22Rv1 (cell line): ENCODE measurements at regions not wholly inside any gene's neighbourhood (a gene's known extent, or its start where the extent isn't known, plus 50 kb on each side); places are given as distances from the start of the nearest gene placed in this dataset.

Source experiments
- ZFX ChIP-seq: fragments of 450-650 bp; IDR thresholded peaks from 2 replicates; pipeline ENCODE4 v1.6.1; 2017; ENCODE audit warnings: antibody characterized with exemption, borderline replicate concordance
- TF ChIP-seq, protein P1 (sequence below): fragments of 450-650 bp; IDR thresholded peaks from 2 replicates; pipeline ENCODE4 v1.5.1; 2017; ENCODE audit warnings: mild to moderate bottlenecking

DNA sequence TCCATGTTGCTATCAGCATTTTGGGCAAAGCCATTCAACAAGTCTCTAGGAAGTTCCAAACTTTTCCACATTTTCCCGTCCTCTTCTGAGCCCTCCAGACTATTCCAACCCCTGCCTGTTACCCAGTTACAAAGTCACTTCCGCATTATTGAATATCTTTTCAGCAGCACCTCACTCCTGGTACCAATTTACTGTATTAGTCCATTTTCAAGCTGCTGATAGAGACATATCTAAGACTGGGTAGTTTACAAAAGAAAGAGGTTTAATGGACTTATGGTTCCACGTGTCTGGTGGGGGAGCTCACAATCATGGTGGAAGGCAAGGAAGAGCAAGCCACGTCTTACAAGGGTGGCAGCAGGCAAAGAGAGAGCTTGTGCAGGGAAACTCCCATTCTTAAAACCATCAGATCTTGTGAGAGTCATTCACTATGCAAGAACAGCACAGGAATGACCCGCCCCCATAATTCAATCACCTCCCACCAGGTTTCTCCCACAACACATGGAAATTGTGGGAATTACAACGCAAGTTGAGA, 435.6 kb upstream of the GRM7 start:
- TF ChIP-seq, protein P1, sequence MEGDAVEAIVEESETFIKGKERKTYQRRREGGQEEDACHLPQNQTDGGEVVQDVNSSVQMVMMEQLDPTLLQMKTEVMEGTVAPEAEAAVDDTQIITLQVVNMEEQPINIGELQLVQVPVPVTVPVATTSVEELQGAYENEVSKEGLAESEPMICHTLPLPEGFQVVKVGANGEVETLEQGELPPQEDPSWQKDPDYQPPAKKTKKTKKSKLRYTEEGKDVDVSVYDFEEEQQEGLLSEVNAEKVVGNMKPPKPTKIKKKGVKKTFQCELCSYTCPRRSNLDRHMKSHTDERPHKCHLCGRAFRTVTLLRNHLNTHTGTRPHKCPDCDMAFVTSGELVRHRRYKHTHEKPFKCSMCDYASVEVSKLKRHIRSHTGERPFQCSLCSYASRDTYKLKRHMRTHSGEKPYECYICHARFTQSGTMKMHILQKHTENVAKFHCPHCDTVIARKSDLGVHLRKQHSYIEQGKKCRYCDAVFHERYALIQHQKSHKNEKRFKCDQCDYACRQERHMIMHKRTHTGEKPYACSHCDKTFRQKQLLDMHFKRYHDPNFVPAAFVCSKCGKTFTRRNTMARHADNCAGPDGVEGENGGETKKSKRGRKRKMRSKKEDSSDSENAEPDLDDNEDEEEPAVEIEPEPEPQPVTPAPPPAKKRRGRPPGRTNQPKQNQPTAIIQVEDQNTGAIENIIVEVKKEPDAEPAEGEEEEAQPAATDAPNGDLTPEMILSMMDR, result no peak
- TF ChIP-seq ZFX, result no peak
